ENCODE measurements at regions not wholly inside any gene's neighbourhood (a gene's known extent, or its start where the extent isn't known, plus 50 kb on each side); places are given as distances from the start of the nearest gene placed in this dataset.

DNA sequence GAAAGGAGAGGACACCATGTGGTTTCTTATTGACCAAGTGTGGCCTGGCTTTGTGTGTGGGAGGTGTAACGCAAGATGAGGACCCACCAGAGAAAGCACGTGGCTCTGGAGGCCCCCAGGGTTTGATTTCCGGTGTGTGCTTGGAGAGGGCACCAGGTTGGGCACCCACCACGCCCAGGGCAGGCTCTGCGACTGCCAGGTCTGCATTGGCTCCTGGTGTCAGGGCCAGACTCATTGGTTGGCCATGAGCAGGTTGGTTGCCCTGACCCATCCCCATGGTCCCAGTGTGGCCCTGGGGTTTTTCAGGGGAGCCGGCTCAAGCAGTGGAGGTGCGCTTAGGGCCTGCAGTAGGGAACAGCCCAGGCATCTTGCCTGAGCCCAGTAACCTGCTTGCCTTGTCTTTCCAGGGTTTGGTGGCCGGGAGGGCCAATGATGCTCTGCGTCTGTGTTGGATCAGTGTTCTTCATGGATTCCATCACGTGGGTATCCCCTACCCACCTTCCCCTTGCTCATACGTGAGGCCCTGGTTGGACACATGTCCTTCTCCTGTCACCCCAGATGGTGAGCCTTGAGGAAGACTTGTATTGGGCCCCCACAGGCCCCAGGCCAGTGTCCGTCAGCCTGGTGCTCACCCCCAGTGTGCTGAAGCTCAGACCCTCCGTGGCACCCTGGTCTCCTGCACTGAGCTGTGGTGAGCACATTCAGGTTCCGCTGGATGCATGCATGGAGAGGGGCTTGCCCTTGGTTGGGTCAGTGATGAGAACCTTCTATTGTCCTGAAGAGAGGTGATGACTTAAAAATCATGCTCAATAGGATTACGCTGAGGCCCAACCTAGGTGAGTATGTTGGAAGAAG is 193.9 kb downstream of the UBE3A start:
- Histone ChIP-seq H3K4me2 (no peak overlapping the region), H2AFZ (ENCODE audit: low read depth) (no peak overlapping the region), H3K36me3 (replicated peaks in 1 of 2; ENCODE audit: control insufficient read depth in 1 of 2, insufficient read depth in 2 of 2, low read length in 1 of 2) (no peaks in the 10 kb centered on the region), H3K27me3 (ENCODE audit: insufficient read depth) (no peaks in the 10 kb centered on the region), H3K4me3 (ENCODE audit: low read depth in 2 of 2, low read length in 1 of 2) (no peak overlapping the region), H3K79me2 (ENCODE audit: insufficient read depth) (no peaks in the 10 kb centered on the region), H3K27ac (ENCODE audit: low read depth in 2 of 2, low read length in 1 of 2) (no peak overlapping the region), H3F3A (replicated peaks; ENCODE audit: insufficient read depth) (no peaks in the 10 kb centered on the region), H4K20me1 (ENCODE audit: insufficient read depth) (no peaks in the 10 kb centered on the region), H3K9ac (no peak overlapping the region), H3K9me2 (no peaks in the 10 kb centered on the region), H3K9me3 (no peaks in the 10 kb centered on the region), H3K4me1 (ENCODE audit: control insufficient read depth in 1 of 2, insufficient read depth in 2 of 2, low read depth in 1 of 2, low read length in 1 of 2) (no peaks in the 10 kb centered on the region)
- POLR2A ChIA-PET = no interaction called here
- 52% methylated on average over 4 of the region's 15 CpGs for WGBS (ENCODE audit: low lambda C conversion rate)
- no peak for DNase-seq
- CTCF ChIA-PET = no interaction called here
- TF ChIP-seq FOXJ3 (CRISPR knock-in tag; IDR thresholded peaks at IDR 0.05) (no peak), NFIC (IDR thresholded peaks at IDR 0.05; ENCODE audit: borderline replicate concordance) (no peak), RXRA (IDR thresholded peaks at IDR 0.05; ENCODE audit: borderline replicate concordance, low read depth) (no peak), SMC3 (IDR thresholded peaks at IDR 0.05; ENCODE audit: low read depth, low read length) (no peak), EZH2phosphoT487 (IDR thresholded peaks at IDR 0.05; ENCODE audit: borderline replicate concordance, low read depth) (no peak), NRF1 (IDR thresholded peaks at IDR 0.05; ENCODE audit: low read depth, low read length) (no peak), MEF2A (IDR thresholded peaks at IDR 0.05; ENCODE audit: borderline replicate concordance, low read depth) (no peak)
- TF ChIP-seq, protein P1, sequence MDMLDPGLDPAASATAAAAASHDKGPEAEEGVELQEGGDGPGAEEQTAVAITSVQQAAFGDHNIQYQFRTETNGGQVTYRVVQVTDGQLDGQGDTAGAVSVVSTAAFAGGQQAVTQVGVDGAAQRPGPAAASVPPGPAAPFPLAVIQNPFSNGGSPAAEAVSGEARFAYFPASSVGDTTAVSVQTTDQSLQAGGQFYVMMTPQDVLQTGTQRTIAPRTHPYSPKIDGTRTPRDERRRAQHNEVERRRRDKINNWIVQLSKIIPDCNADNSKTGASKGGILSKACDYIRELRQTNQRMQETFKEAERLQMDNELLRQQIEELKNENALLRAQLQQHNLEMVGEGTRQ (IDR thresholded peaks at IDR 0.05; ENCODE audit: borderline replicate concordance, low read depth, low read length) = no peak
- TF ChIP-seq, protein P2, sequence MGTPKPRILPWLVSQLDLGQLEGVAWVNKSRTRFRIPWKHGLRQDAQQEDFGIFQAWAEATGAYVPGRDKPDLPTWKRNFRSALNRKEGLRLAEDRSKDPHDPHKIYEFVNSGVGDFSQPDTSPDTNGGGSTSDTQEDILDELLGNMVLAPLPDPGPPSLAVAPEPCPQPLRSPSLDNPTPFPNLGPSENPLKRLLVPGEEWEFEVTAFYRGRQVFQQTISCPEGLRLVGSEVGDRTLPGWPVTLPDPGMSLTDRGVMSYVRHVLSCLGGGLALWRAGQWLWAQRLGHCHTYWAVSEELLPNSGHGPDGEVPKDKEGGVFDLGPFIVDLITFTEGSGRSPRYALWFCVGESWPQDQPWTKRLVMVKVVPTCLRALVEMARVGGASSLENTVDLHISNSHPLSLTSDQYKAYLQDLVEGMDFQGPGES (IDR thresholded peaks at IDR 0.05; ENCODE audit: low read depth, low read length) = no peak

DNA sequence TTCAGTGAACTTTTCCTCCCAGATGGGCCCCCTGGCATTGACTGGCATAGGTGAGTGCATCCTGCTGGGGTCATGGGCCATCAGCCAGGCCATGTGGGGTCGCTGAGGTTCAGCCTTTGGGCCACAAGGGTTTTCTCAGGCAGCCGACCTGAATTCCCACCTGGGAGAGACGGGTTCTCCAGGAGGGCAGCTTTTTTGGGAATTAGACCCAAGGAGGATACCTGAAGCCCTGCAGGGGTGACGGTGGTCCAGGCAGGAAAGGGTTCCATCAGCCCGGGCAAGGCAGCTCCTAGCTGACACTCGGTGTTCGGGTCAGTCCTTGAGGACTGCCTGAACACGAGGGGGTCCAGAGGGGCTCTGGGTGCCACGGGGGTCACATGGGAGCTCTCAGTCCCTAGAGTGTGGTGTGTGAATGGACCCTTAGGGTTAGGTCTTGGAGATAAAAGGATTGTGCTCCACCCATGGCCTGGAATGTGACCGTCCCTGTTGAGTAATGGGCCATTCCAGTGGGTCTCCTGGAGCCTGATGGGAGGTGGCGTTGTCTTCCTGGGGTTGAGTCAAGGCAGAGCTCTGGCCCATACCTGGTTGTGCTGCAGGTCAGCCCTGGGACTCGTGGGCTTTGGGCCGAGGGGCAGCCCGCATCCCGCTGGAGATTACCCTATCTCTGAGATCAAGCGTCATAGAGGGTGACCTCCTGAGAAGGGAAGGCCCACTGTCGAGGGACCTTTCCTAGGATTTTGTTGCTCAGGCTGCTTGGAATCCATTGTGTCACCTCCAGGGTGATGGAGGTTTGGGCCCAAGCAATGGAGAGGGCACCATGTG is 192.8 kb downstream of the UBE3A start:
- no peaks in the 10 kb centered on the region for H4K20me1 ChIP-seq (ENCODE audit: insufficient read depth)
- H2AFZ ChIP-seq (ENCODE audit: low read depth) = no peak overlapping the region
- DNase-seq = no peak
- no peaks in the 10 kb centered on the region for H3K36me3 ChIP-seq (replicated peaks in 1 of 2; ENCODE audit: control insufficient read depth in 1 of 2, insufficient read depth in 2 of 2, low read length in 1 of 2)
- no peaks in the 10 kb centered on the region for H3K9me2 ChIP-seq
- H3K4me3 ChIP-seq (ENCODE audit: low read depth in 2 of 2, low read length in 1 of 2) = no peak overlapping the region
- no peak overlapping the region for H3K27ac ChIP-seq (ENCODE audit: low read depth in 2 of 2, low read length in 1 of 2)
- ChIA-PET POLR2A (no interaction called here), CTCF (no interaction called here)
- no peaks in the 10 kb centered on the region for H3K4me1 ChIP-seq (ENCODE audit: control insufficient read depth in 1 of 2, insufficient read depth in 2 of 2, low read depth in 1 of 2, low read length in 1 of 2)
- no peaks in the 10 kb centered on the region for H3K9me3 ChIP-seq
- H3K4me2 ChIP-seq = no peak overlapping the region
- H3F3A ChIP-seq (replicated peaks; ENCODE audit: insufficient read depth) = no peaks in the 10 kb centered on the region
- 24% methylated on average over 7 of the region's 17 CpGs for WGBS (ENCODE audit: low lambda C conversion rate)
- H3K9ac ChIP-seq = no peak overlapping the region
- H3K27me3 ChIP-seq (ENCODE audit: insufficient read depth) = no peaks in the 10 kb centered on the region
- H3K79me2 ChIP-seq (ENCODE audit: insufficient read depth) = no peaks in the 10 kb centered on the region
- TF ChIP-seq EP300 (IDR thresholded peaks at IDR 0.05; ENCODE audit: borderline replicate concordance in 1 of 2, low read depth in 1 of 2, low read length in 1 of 2) (no peak), NFIC (IDR thresholded peaks at IDR 0.05; ENCODE audit: borderline replicate concordance) (no peak), ELF1 (IDR thresholded peaks at IDR 0.05) (no peak)
- TF ChIP-seq, protein P3, sequence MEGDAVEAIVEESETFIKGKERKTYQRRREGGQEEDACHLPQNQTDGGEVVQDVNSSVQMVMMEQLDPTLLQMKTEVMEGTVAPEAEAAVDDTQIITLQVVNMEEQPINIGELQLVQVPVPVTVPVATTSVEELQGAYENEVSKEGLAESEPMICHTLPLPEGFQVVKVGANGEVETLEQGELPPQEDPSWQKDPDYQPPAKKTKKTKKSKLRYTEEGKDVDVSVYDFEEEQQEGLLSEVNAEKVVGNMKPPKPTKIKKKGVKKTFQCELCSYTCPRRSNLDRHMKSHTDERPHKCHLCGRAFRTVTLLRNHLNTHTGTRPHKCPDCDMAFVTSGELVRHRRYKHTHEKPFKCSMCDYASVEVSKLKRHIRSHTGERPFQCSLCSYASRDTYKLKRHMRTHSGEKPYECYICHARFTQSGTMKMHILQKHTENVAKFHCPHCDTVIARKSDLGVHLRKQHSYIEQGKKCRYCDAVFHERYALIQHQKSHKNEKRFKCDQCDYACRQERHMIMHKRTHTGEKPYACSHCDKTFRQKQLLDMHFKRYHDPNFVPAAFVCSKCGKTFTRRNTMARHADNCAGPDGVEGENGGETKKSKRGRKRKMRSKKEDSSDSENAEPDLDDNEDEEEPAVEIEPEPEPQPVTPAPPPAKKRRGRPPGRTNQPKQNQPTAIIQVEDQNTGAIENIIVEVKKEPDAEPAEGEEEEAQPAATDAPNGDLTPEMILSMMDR (IDR thresholded peaks at IDR 0.05) = no peak
- TF ChIP-seq, protein P4, sequence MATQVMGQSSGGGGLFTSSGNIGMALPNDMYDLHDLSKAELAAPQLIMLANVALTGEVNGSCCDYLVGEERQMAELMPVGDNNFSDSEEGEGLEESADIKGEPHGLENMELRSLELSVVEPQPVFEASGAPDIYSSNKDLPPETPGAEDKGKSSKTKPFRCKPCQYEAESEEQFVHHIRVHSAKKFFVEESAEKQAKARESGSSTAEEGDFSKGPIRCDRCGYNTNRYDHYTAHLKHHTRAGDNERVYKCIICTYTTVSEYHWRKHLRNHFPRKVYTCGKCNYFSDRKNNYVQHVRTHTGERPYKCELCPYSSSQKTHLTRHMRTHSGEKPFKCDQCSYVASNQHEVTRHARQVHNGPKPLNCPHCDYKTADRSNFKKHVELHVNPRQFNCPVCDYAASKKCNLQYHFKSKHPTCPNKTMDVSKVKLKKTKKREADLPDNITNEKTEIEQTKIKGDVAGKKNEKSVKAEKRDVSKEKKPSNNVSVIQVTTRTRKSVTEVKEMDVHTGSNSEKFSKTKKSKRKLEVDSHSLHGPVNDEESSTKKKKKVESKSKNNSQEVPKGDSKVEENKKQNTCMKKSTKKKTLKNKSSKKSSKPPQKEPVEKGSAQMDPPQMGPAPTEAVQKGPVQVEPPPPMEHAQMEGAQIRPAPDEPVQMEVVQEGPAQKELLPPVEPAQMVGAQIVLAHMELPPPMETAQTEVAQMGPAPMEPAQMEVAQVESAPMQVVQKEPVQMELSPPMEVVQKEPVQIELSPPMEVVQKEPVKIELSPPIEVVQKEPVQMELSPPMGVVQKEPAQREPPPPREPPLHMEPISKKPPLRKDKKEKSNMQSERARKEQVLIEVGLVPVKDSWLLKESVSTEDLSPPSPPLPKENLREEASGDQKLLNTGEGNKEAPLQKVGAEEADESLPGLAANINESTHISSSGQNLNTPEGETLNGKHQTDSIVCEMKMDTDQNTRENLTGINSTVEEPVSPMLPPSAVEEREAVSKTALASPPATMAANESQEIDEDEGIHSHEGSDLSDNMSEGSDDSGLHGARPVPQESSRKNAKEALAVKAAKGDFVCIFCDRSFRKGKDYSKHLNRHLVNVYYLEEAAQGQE (IDR thresholded peaks at IDR 0.05; ENCODE audit: low read depth, low read length) = no peak
